GM19328 (cell line): ENCODE measurements at regions not wholly inside any gene's neighbourhood (a gene's known extent, or its start where the extent isn't known, plus 50 kb on each side); places are given as distances from the start of the nearest gene placed in this dataset.
"Not testable (repeated sequence)": the region's sequence is repeated elsewhere in the genome, so short reads cannot be mapped to it uniquely, and the experiment has no call there.

Experiments
- ATAC-seq: cut with Tn5 transposase; IDR thresholded peaks from one replicate; pipeline ENCODE4 v1.9.1; 2021; ENCODE audit warnings: mild to moderate bottlenecking, moderate library complexity; ENCODE audit not compliant: unreplicated experiment

- no peak for ATAC-seq
Measured at GRCh38 chr3:110957247-110958025, 114.2 kb upstream of the NECTIN3 start.

DNA sequence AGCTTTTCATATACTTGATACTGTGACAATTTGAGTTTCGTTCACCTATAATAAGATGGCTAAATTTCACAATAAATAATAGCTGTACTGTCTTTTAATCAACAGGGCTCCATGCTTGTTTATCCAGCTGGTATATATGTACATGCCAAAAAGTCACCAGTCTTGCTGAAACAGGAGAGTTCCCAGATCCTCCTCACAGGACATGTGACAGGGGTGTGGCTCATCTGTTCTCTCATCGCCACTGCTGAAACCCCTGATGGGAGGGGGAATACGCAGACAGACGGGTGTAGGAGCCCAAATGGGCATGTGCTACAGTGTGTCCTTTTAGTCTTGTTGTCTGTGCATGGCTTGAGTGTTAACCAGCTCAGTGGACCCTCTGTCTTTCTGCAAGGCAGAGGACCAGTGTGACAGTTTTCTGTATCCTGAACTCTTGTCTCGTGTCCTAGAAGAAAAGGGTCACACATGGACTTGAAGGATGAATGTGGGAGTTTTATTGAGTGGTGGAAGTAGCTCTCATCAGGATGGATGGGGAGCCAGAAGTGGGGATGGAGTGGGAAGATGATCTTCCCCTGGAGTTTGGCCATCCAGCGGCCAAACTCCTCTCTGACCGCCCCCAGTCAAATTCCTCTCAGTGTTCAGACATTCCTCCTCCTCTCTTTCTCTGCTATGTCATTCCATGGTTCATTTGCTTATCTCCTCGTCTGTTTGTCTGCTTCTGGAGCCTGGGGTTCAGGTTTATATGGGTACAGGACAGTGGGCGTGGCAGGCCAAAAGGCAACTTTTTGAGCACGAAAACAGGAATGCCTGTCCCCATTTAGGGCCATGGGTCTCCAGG is 113.1 kb upstream of the NECTIN3 start:
- no peak for ATAC-seq

- ATAC-seq = no peak
Measured at GRCh38 chr3:110965976-110966375, 105.6 kb upstream of the NECTIN3 start.

GRCh38 chr3:110966966-110967663 is 104.5 kb upstream of the NECTIN3 start:
- ATAC-seq = no peak

GRCh38 chr3:110968076-110968475 is 103.5 kb upstream of the NECTIN3 start:
- no peak for ATAC-seq

DNA sequence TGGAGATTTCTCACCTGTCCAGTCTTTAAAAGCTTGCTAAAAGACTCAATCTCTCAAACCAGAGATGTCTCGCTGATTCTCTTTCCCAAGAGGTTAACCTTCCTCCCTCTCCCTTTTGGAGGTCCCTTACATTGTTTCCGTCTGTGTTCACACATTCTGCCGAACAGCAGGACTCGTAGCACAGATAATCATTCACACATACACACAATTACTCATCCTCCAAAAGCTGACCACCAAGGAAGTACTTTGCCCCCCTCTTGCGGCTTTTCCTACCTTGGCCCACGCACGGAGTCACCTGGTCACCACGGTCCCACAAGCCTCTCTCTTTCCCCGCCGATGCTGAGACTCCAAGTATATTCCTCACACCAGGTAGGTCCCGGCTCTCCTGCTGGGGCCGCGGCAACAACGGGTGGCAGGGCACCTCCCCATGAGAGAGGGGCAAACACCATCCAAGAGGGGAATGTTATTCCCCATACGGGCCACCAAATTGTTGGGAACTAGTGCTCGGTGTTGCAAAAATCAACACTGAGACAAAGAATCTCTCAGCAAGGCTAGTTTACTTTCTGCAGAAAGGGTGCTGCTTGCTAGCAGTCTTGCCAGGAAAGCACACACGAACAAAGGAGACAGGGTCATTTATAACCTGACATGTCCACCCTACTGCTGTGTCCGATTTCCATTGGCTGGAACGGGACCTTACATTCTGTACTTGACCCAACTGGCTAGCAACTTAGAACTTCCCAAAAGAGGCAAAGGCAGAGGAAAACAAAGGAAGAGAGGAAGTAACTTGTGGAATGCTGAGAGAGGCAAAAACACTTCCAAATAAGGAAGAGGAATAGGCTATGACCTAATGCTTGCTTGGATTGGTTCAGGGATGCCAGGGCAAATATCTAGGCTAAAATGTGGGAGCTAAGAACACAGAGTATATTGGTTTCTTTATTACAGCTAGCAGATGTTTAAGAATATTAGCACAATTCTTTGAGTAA is 102.1 kb upstream of the NECTIN3 start:
- ATAC-seq = no peak

- ATAC-seq = no peak
Measured at GRCh38 chr3:110971010-110971601, 100.5 kb upstream of the NECTIN3 start.

DNA sequence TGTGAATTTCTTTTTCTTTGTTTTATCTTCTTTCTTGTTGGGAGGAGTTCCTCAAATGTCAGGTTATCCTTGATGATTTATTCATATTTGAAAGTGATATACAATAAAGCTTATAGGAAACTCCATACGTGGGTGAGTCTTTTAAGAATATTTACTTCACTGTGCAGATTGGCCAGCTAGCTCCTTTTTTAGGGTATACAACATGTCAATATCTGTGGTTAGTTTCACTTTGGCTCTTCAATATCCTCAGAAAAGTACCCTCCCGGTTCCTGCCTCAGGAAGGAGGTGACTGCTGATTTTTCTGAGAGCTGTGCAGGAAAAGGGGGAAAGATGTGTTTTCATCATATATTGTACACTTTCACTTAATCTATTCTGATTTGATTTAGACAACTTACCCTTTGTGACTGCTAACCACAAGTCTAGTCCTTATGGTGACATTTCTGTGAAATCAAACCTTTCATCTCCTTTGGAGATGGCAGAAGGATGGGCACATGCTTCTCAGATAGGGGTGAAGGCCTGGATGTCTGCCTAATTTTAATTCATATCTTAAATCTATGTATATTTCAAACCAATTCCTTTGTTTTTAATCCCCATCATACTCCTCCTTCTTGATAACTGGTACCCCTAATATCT is 98.2 kb upstream of the NECTIN3 start:
- no peak for ATAC-seq

GRCh38 chr3:110974902-110975301 is 96.7 kb upstream of the NECTIN3 start:
- no peak for ATAC-seq

GRCh38 chr3:110984456-110985250 is 87.0 kb upstream of the NECTIN3 start:
- ATAC-seq = no peak

- no peak for ATAC-seq
Measured at GRCh38 chr3:110989446-110989845, 82.2 kb upstream of the NECTIN3 start.

GRCh38 chr3:110995461-110996231 is 76.0 kb upstream of the NECTIN3 start:
- ATAC-seq = no peak

DNA sequence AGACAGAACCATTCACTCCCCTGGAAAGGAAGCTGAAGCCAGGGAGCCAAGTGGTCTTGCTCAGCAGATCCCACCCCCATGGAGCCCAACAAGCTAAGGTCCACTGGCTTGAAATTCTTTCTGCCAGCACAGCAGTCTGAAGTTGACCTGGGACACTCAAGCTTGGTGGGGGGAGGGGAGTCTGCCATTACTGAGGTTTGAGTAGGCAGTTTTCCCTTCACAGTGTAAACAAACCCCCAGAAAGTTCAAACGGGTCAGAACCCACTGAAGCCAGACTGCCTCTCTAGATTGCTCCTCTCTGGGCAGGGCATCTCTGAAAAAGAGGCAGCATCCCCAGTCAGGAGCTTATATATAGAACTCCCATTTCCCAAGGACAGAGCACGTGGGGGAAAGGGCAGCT is 72.8 kb upstream of the NECTIN3 start:
- ATAC-seq = not testable (repeated sequence)

GRCh38 chr3:111006485-111006884 is 65.1 kb upstream of the NECTIN3 start:
- ATAC-seq = not testable (repeated sequence)

DNA sequence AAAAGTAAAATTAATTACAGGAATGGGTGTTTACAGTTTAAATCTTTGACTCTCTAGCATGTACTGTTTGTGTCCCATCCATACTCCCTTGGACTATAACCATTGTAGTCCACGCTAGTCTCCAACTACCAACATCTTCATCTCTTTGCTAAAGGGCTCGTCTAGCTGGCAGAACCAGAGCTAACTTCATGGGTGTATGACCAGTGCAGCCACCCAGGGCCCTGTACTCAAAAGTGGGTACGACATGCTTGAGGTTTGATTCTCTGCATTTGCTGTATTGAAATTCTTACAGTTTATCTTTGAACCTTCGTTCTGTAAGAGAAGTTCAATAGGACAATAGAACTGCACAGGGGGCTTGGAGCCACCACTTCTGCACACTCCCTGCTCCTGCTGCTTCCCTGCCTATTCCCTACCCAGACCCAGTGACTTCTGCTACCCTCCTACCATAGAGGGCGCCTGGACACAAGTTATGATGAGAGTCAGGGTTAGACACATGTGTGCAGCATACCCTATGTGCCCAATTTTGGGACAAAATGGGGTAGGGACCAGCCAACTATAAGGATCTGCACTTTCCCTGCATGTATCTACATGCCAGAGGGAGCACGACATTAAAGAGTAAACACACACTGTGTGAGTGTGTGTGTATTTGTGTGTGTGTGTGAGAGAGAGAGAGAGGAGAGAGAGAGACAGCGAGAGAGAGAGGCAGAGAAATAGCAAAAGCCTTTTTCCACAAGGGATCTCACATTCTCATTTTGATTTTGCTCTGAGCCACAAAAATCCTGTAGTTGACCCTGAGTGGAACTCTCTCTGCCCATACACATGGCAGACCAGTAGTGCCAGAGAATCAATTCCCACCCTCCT is 59.0 kb upstream of the NECTIN3 start:
- no peak for ATAC-seq
